Sigmoid colon (tissue), 4 donors: ENCODE measurements at regions not wholly inside any gene's neighbourhood (a gene's known extent, or its start where the extent isn't known, plus 50 kb on each side); places are given as distances from the start of the nearest gene placed in this dataset.

Source experiments
- EP300 ChIP-seq, 4 donors: sonication (generic); formaldehyde crosslinking; IDR thresholded peaks; one replicate each; pipeline ENCODE4 v1.6.1; 2017; ENCODE audit warnings: antibody characterized with exemption in 4 of 4
- POLR2A ChIP-seq, 2 donors: fragments of 450-650 bp; IDR thresholded peaks; one replicate each; pipeline ENCODE4 v1.6.1; 2016; ENCODE audit warnings: antibody characterized with exemption in 2 of 2, mild to moderate bottlenecking in 2 of 2, moderate library complexity in 2 of 2
- POLR2AphosphoS5 ChIP-seq, 4 donors: sonication (generic); formaldehyde crosslinking; IDR thresholded peaks; one replicate each; pipeline ENCODE4 v1.6.1; 2017; ENCODE audit warnings: antibody characterized with exemption in 4 of 4
- TF ChIP-seq, protein P1 (sequence below), 4 experiments: fragments of 450-650 bp in 3 of 4; fragments of 200-600 bp in 1 of 4; IDR thresholded peaks; one replicate each; pipeline ENCODE4 v1.5.1; 2016 to 2019; ENCODE audit warnings: antibody characterized with exemption in 4 of 4, mild to moderate bottlenecking in 3 of 4, moderate library complexity in 2 of 4

DNA sequence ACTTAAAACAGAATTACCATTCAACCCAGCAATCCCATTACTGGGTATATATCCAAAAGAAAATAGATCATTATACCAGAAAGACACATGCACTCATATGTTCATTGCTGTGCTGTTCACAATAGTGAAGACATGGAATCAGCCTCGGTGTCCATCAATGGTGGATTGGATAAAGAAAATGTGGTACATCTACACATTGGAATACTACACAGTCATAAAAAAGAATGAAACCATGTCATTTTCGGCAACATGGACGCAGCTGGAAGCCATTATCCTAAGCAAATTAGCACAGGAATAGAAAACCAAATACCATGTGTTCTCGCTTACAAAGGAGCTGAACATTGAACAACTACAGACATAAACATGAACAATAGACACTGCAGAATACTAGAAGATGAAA, 244.8 kb upstream of the PROX1 start:
- TF ChIP-seq, protein P1, sequence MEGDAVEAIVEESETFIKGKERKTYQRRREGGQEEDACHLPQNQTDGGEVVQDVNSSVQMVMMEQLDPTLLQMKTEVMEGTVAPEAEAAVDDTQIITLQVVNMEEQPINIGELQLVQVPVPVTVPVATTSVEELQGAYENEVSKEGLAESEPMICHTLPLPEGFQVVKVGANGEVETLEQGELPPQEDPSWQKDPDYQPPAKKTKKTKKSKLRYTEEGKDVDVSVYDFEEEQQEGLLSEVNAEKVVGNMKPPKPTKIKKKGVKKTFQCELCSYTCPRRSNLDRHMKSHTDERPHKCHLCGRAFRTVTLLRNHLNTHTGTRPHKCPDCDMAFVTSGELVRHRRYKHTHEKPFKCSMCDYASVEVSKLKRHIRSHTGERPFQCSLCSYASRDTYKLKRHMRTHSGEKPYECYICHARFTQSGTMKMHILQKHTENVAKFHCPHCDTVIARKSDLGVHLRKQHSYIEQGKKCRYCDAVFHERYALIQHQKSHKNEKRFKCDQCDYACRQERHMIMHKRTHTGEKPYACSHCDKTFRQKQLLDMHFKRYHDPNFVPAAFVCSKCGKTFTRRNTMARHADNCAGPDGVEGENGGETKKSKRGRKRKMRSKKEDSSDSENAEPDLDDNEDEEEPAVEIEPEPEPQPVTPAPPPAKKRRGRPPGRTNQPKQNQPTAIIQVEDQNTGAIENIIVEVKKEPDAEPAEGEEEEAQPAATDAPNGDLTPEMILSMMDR (IDR thresholded peaks at IDR 0.05): no peak
- TF ChIP-seq POLR2AphosphoS5 (IDR thresholded peaks at IDR 0.05) (no peak), EP300 (IDR thresholded peaks at IDR 0.05) (no peak), POLR2A (IDR thresholded peaks at IDR 0.05) (no peak)
